GM19043 (cell line): ENCODE measurements at regions not wholly inside any gene's neighbourhood (a gene's known extent, or its start where the extent isn't known, plus 50 kb on each side); places are given as distances from the start of the nearest gene placed in this dataset.
"Not testable (repeated sequence)": the region's sequence is repeated elsewhere in the genome, so short reads cannot be mapped to it uniquely, and the experiment has no call there.

Source experiments
- ATAC-seq: cut with Tn5 transposase; IDR thresholded peaks from one replicate; pipeline ENCODE4 v1.9.1; 2021; ENCODE audit warnings: low read depth; ENCODE audit not compliant: unreplicated experiment

- no peak for ATAC-seq
Measured at GRCh38 chr13:104691767-104692467, 1625.7 kb upstream of the SLC10A2 start.

GRCh38 chr13:104686484-104686883 is 1620.3 kb upstream of the SLC10A2 start:
- ATAC-seq, result no peak

- no peak for ATAC-seq
Measured at GRCh38 chr13:104683789-104684188, 1617.6 kb upstream of the SLC10A2 start.

GRCh38 chr13:104678161-104678560 is 1611.9 kb upstream of the SLC10A2 start:
- no peak for ATAC-seq

- no peak for ATAC-seq
Measured at GRCh38 chr13:104671901-104672300, 1605.7 kb upstream of the SLC10A2 start.

GRCh38 chr13:104657196-104657595 is 1591.0 kb upstream of the SLC10A2 start:
- no peak for ATAC-seq

- no peak for ATAC-seq
Measured at GRCh38 chr13:104650431-104650830, 1584.2 kb upstream of the SLC10A2 start.

GRCh38 chr13:104648291-104648690 is 1582.1 kb upstream of the SLC10A2 start:
- ATAC-seq, result no peak

GRCh38 chr13:104645786-104646185 is 1579.6 kb upstream of the SLC10A2 start:
- no peak for ATAC-seq

GRCh38 chr13:104641309-104641708 is 1575.1 kb upstream of the SLC10A2 start:
- ATAC-seq, result no peak

- no peak for ATAC-seq
Measured at GRCh38 chr13:104635879-104636278, 1569.7 kb upstream of the SLC10A2 start.

GRCh38 chr13:104634016-104634415 is 1567.8 kb upstream of the SLC10A2 start:
- no peak for ATAC-seq

- ATAC-seq, result no peak
Measured at GRCh38 chr13:104632736-104633135, 1566.5 kb upstream of the SLC10A2 start.

GRCh38 chr13:104625201-104625600 is 1559.0 kb upstream of the SLC10A2 start:
- ATAC-seq, result no peak

- ATAC-seq, result no peak
Measured at GRCh38 chr13:104616990-104617389, 1550.8 kb upstream of the SLC10A2 start.

GRCh38 chr13:104614361-104615145 is 1548.3 kb upstream of the SLC10A2 start:
- ATAC-seq, result no peak

GRCh38 chr13:104608331-104608730 is 1542.1 kb upstream of the SLC10A2 start:
- ATAC-seq, result no peak

- not testable (repeated sequence) for ATAC-seq
Measured at GRCh38 chr13:104605435-104605834, 1539.2 kb upstream of the SLC10A2 start.

- no peak for ATAC-seq
Measured at GRCh38 chr13:104597546-104598180, 1531.4 kb upstream of the SLC10A2 start.

- no peak for ATAC-seq
Measured at GRCh38 chr13:104595511-104595910, 1529.3 kb upstream of the SLC10A2 start.

- ATAC-seq, result no peak
Measured at GRCh38 chr13:104594806-104595205, 1528.6 kb upstream of the SLC10A2 start.
